ENCODE measurements at regions not wholly inside any gene's neighbourhood (a gene's known extent, or its start where the extent isn't known, plus 50 kb on each side); places are given as distances from the start of the nearest gene placed in this dataset.

DNA sequence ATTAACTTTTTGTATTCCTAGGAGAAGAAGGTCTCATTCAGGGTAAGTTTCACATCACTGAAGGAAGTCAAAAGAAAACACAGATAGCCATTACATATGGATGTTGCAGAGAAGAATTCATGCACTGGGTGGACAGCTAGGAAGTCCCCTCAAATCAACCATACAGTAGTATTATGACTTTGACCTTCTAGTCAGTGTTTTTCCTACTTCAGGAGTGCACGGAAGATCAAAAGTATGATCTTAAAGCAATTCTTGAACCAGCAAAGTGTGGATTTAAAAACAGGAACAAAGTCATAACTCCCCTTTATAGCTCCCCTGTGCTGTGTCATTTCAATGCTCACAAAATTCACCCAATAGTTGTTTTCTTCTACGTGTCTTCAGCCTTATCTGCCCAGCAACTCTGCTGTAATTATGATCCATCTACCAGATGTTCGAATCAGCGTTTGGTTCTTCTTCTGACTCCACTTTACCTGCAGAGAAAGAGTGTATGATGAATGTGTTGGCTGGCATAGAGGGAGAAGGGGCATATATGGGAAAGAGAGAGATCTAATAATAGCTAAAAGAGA, 118.1 kb upstream of the MEIS2 start:
- H3K9ac ChIP-seq (ENCODE audit: low read depth in 1 of 2, low read length in 2 of 2) = peak overlapping the region in 1 of 2 donors; percentile 44
- no peak for DNase-seq (ENCODE audit: low spot score)
- peak overlapping the region; percentile 57 to 91 for H3K27ac ChIP-seq (ENCODE audit: low read depth in 1 of 2, low read length in 2 of 2)
- TF ChIP-seq HNF4G (IDR thresholded peaks at IDR 0.05) = no peak
- no peak overlapping the region for H3K4me3 ChIP-seq (ENCODE audit: low read depth in 1 of 3, low read length in 3 of 3)
- peaks cover 2 to 28% (median 25%) of the 10 kb centered on the region in 4 donors for H3K4me1 ChIP-seq (ENCODE audit: control insufficient read depth in 4 of 4, insufficient read depth in 4 of 4, low read length in 3 of 4)
- no peaks in the 10 kb centered on the region for H3K36me3 ChIP-seq (ENCODE audit: control insufficient read depth in 4 of 4, insufficient read depth in 3 of 4, low read depth in 1 of 4, low read length in 3 of 4)
- H3K9me3 ChIP-seq (ENCODE audit: control insufficient read depth in 4 of 4, low read length in 3 of 4) = no peaks in the 10 kb centered on the region
- no peaks in the 10 kb centered on the region for H3K27me3 ChIP-seq (ENCODE audit: control insufficient read depth in 4 of 4, insufficient read depth in 4 of 4, low read length in 3 of 4)
- 72% methylated on average over 4 of the region's 4 CpGs for WGBS

DNA sequence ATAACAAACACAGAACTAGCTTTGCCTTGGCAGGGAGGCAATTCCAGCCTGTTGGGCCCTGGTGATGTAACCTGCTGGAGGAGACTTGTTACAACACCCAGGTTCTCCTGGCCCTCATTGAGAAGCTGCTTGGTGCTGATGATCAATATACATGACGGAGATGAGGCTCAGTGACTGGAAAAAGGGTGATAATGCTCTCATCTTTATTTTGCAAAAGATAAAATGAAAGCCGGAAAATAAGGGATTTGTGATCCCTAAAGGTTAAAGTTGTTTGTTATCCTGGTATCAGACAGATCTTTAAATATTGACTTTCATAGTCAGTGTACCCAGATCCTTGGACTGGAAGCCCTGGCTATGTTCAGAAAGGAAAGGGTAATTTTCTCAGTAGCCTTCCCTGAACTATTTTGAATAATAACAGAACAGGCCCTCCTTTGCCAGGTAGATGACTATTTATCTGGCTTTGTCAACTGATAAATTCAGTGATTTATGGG, 118.9 kb upstream of the MEIS2 start:
- H3K4me3 ChIP-seq (ENCODE audit: low read depth in 1 of 3, low read length in 3 of 3) = no peak overlapping the region
- peak overlapping the region; percentile 57 to 75 for H3K27ac ChIP-seq (ENCODE audit: low read depth in 1 of 2, low read length in 2 of 2)
- H3K36me3 ChIP-seq (ENCODE audit: control insufficient read depth in 4 of 4, insufficient read depth in 3 of 4, low read depth in 1 of 4, low read length in 3 of 4) = no peaks in the 10 kb centered on the region
- no peaks in the 10 kb centered on the region for H3K27me3 ChIP-seq (ENCODE audit: control insufficient read depth in 4 of 4, insufficient read depth in 4 of 4, low read length in 3 of 4)
- peak overlapping the region in 1 of 2 donors; percentile 7 for H3K9ac ChIP-seq (ENCODE audit: low read depth in 1 of 2, low read length in 2 of 2)
- H3K4me1 ChIP-seq (ENCODE audit: control insufficient read depth in 4 of 4, insufficient read depth in 4 of 4, low read length in 3 of 4) = peaks cover 2 to 28% (median 25%) of the 10 kb centered on the region in 4 donors
- DNase-seq (ENCODE audit: low spot score) = no peak
- H3K9me3 ChIP-seq (ENCODE audit: control insufficient read depth in 4 of 4, low read length in 3 of 4) = no peaks in the 10 kb centered on the region
- 36% methylated on average over 2 of the region's 2 CpGs for WGBS
- TF ChIP-seq RXRA (IDR thresholded peaks at IDR 0.05) = peak; percentile 61 to 71
- TF ChIP-seq, protein P1, sequence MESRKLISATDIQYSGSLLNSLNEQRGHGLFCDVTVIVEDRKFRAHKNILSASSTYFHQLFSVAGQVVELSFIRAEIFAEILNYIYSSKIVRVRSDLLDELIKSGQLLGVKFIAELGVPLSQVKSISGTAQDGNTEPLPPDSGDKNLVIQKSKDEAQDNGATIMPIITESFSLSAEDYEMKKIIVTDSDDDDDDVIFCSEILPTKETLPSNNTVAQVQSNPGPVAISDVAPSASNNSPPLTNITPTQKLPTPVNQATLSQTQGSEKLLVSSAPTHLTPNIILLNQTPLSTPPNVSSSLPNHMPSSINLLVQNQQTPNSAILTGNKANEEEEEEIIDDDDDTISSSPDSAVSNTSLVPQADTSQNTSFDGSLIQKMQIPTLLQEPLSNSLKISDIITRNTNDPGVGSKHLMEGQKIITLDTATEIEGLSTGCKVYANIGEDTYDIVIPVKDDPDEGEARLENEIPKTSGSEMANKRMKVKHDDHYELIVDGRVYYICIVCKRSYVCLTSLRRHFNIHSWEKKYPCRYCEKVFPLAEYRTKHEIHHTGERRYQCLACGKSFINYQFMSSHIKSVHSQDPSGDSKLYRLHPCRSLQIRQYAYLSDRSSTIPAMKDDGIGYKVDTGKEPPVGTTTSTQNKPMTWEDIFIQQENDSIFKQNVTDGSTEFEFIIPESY (IDR thresholded peaks at IDR 0.05) = peak; percentile 55
- TF ChIP-seq JUND (IDR thresholded peaks at IDR 0.05) = peak; percentile 57 to 79
- no peak for TF ChIP-seq TAF1 (conservative IDR thresholded peaks at IDR 0.05)
- peak; percentile 55 for TF ChIP-seq HNF4G (IDR thresholded peaks at IDR 0.05)
- peak; percentile 86 to 91 for TF ChIP-seq HNF4A (conservative IDR thresholded peaks at IDR 0.05)
- TF ChIP-seq EGR1 (IDR thresholded peaks at IDR 0.05; ENCODE audit: low read depth in 2 of 2) = peak in 1 of 2 donors; percentile 25
- peak; percentile 67 for TF ChIP-seq FOXA2 (IDR thresholded peaks at IDR 0.05)
- peak; percentile 58 for TF ChIP-seq YY1 (IDR thresholded peaks at IDR 0.05)
- peak; percentile 44 for TF ChIP-seq NR2F2 (IDR thresholded peaks at IDR 0.05)
- TF ChIP-seq RAD21 (IDR thresholded peaks at IDR 0.05) = peak in 1 of 2 donors; percentile 41
- peak; percentile 77 for TF ChIP-seq SP1 (IDR thresholded peaks at IDR 0.05)
- peak; percentile 56 for TF ChIP-seq FOXA1 (IDR thresholded peaks at IDR 0.05)
- no peak for TF ChIP-seq GABPA (IDR thresholded peaks at IDR 0.05 in 1 of 2, conservative IDR thresholded peaks at IDR 0.05 in 1 of 2)
- TF ChIP-seq, protein P2, sequence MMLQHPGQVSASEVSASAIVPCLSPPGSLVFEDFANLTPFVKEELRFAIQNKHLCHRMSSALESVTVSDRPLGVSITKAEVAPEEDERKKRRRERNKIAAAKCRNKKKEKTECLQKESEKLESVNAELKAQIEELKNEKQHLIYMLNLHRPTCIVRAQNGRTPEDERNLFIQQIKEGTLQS (IDR thresholded peaks at IDR 0.05) = peak; percentile 82
- TF ChIP-seq, protein P3, sequence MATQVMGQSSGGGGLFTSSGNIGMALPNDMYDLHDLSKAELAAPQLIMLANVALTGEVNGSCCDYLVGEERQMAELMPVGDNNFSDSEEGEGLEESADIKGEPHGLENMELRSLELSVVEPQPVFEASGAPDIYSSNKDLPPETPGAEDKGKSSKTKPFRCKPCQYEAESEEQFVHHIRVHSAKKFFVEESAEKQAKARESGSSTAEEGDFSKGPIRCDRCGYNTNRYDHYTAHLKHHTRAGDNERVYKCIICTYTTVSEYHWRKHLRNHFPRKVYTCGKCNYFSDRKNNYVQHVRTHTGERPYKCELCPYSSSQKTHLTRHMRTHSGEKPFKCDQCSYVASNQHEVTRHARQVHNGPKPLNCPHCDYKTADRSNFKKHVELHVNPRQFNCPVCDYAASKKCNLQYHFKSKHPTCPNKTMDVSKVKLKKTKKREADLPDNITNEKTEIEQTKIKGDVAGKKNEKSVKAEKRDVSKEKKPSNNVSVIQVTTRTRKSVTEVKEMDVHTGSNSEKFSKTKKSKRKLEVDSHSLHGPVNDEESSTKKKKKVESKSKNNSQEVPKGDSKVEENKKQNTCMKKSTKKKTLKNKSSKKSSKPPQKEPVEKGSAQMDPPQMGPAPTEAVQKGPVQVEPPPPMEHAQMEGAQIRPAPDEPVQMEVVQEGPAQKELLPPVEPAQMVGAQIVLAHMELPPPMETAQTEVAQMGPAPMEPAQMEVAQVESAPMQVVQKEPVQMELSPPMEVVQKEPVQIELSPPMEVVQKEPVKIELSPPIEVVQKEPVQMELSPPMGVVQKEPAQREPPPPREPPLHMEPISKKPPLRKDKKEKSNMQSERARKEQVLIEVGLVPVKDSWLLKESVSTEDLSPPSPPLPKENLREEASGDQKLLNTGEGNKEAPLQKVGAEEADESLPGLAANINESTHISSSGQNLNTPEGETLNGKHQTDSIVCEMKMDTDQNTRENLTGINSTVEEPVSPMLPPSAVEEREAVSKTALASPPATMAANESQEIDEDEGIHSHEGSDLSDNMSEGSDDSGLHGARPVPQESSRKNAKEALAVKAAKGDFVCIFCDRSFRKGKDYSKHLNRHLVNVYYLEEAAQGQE (IDR thresholded peaks at IDR 0.05) = peak; percentile 38
- TF ChIP-seq, protein P4, sequence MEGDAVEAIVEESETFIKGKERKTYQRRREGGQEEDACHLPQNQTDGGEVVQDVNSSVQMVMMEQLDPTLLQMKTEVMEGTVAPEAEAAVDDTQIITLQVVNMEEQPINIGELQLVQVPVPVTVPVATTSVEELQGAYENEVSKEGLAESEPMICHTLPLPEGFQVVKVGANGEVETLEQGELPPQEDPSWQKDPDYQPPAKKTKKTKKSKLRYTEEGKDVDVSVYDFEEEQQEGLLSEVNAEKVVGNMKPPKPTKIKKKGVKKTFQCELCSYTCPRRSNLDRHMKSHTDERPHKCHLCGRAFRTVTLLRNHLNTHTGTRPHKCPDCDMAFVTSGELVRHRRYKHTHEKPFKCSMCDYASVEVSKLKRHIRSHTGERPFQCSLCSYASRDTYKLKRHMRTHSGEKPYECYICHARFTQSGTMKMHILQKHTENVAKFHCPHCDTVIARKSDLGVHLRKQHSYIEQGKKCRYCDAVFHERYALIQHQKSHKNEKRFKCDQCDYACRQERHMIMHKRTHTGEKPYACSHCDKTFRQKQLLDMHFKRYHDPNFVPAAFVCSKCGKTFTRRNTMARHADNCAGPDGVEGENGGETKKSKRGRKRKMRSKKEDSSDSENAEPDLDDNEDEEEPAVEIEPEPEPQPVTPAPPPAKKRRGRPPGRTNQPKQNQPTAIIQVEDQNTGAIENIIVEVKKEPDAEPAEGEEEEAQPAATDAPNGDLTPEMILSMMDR (IDR thresholded peaks at IDR 0.05; ENCODE audit: low read depth, low read length, missing input control) = no peak
- TF ChIP-seq, protein P5, sequence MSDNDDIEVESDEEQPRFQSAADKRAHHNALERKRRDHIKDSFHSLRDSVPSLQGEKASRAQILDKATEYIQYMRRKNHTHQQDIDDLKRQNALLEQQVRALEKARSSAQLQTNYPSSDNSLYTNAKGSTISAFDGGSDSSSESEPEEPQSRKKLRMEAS (IDR thresholded peaks at IDR 0.05) = peak; percentile 53

All from liver (tissue), 8 donors.